Progenitor cell of endocrine pancreas (in vitro differentiated cells): ENCODE measurements at regions not wholly inside any gene's neighbourhood (a gene's known extent, or its start where the extent isn't known, plus 50 kb on each side); places are given as distances from the start of the nearest gene placed in this dataset.

ENCODE experiments used
- DNase-seq: peaks from one replicate; pipeline ENCODE4 v3.0.0; 2021; ENCODE audit warnings: low spot score; ENCODE audit not compliant: unreplicated experiment
- H3K27ac Mint-ChIP-seq: 2 replicates; pipeline ENCODE4 v1.8.0; 2021; ENCODE audit warnings: mild to moderate bottlenecking, moderate library complexity, mixed read lengths
- H3K27me3 Mint-ChIP-seq: 2 replicates; pipeline ENCODE4 v1.8.0; 2021; ENCODE audit warnings: mixed read lengths
- H3K36me3 Mint-ChIP-seq: 2 replicates; pipeline ENCODE4 v1.8.0; 2022; ENCODE audit warnings: mixed read lengths; ENCODE audit not compliant: insufficient read depth
- H3K4me1 Mint-ChIP-seq: 2 replicates; pipeline ENCODE4 v1.8.0; 2021; ENCODE audit warnings: low read depth, mixed read lengths
- H3K4me3 Mint-ChIP-seq: 2 replicates; pipeline ENCODE4 v1.8.0; 2021; ENCODE audit warnings: low read depth, mild to moderate bottlenecking, moderate library complexity, mixed read lengths
- H3K9me3 Mint-ChIP-seq: 2 replicates; pipeline ENCODE4 v1.8.0; 2021; ENCODE audit warnings: low read depth, mixed read lengths
- CTCF ChIP-seq: fragments of 200-600 bp; sonication (generic); IDR thresholded peaks from one replicate; pipeline ENCODE4 v1.5.0; 2021; ENCODE audit warnings: antibody characterized with exemption, mild to moderate bottlenecking; ENCODE audit not compliant: unreplicated experiment

GRCh38 chr7:152998420-152998819 is 238.9 kb downstream of the ACTR3B start:
- Mint-ChIP-seq H3K4me1 (no peaks in the 10 kb centered on the region), H3K27me3 (no peaks in the 10 kb centered on the region), H3K9me3 (peaks cover 14% of the 10 kb centered on the region), H3K36me3 (no peaks in the 10 kb centered on the region), H3K27ac (no peak overlapping the region), H3K4me3 (no peak overlapping the region)
- DNase-seq: no peak
- TF ChIP-seq CTCF: no peak

- H3K4me1 Mint-ChIP-seq: no peaks in the 10 kb centered on the region
- H3K36me3 Mint-ChIP-seq: no peaks in the 10 kb centered on the region
- H3K27ac Mint-ChIP-seq: no peak overlapping the region
- peaks cover 14% of the 10 kb centered on the region for H3K9me3 Mint-ChIP-seq
- no peak for DNase-seq
- no peak for TF ChIP-seq CTCF
- no peaks in the 10 kb centered on the region for H3K27me3 Mint-ChIP-seq
- H3K4me3 Mint-ChIP-seq: no peak overlapping the region
Measured at GRCh38 chr7:153002115-153002514, 242.6 kb downstream of the ACTR3B start.

GRCh38 chr7:153002572-153002971 is 243.0 kb downstream of the ACTR3B start:
- H3K9me3 Mint-ChIP-seq: peaks cover 14% of the 10 kb centered on the region
- H3K4me3 Mint-ChIP-seq: no peak overlapping the region
- H3K36me3 Mint-ChIP-seq: no peaks in the 10 kb centered on the region
- no peaks in the 10 kb centered on the region for H3K4me1 Mint-ChIP-seq
- H3K27ac Mint-ChIP-seq: no peak overlapping the region
- no peak for TF ChIP-seq CTCF
- H3K27me3 Mint-ChIP-seq: no peaks in the 10 kb centered on the region
- DNase-seq: no peak

GRCh38 chr7:153004341-153004740 is 244.8 kb downstream of the ACTR3B start:
- H3K27ac Mint-ChIP-seq: no peak overlapping the region
- H3K9me3 Mint-ChIP-seq: peaks cover 14% of the 10 kb centered on the region
- H3K4me1 Mint-ChIP-seq: no peaks in the 10 kb centered on the region
- H3K36me3 Mint-ChIP-seq: no peaks in the 10 kb centered on the region
- H3K27me3 Mint-ChIP-seq: no peaks in the 10 kb centered on the region
- no peak overlapping the region for H3K4me3 Mint-ChIP-seq
- DNase-seq: no peak
- TF ChIP-seq CTCF: no peak

GRCh38 chr7:153005750-153006435 is 246.3 kb downstream of the ACTR3B start:
- H3K36me3 Mint-ChIP-seq: no peaks in the 10 kb centered on the region
- H3K27me3 Mint-ChIP-seq: no peaks in the 10 kb centered on the region
- peaks cover 7% of the 10 kb centered on the region for H3K9me3 Mint-ChIP-seq
- no peak for DNase-seq
- H3K4me3 Mint-ChIP-seq: no peak overlapping the region
- TF ChIP-seq CTCF: no peak
- H3K4me1 Mint-ChIP-seq: no peaks in the 10 kb centered on the region
- H3K27ac Mint-ChIP-seq: no peak overlapping the region
